ENCODE measurements at regions not wholly inside any gene's neighbourhood (a gene's known extent, or its start where the extent isn't known, plus 50 kb on each side); places are given as distances from the start of the nearest gene placed in this dataset.

- intact Hi-C loops (cut with DNase I), result no loop called here
- H3K4me3 ChIP-seq, result no peak overlapping the region
- H3K4me1 ChIP-seq, result no peaks in the 10 kb centered on the region
- ATAC-seq (no peak), DNase-seq (no peak)
- H3K36me3 ChIP-seq, result no peaks in the 10 kb centered on the region
- TF ChIP-seq CTCF (IDR thresholded peaks at IDR 0.05), result no peak
- no peaks in the 10 kb centered on the region for H3K27me3 ChIP-seq (ENCODE audit: low read depth)
- H3K9me3 ChIP-seq, result no peaks in the 10 kb centered on the region
- H3K27ac ChIP-seq, result no peak overlapping the region
Measured at GRCh38 chr9:108217431-108218349, 638.1 kb downstream of the ACTL7B start.

- ATAC-seq, result no peak
- intact Hi-C loops (cut with DNase I), result no loop called here
- Histone ChIP-seq H3K4me1 (no peaks in the 10 kb centered on the region), H3K9me3 (no peaks in the 10 kb centered on the region), H3K27me3 (ENCODE audit: low read depth) (no peaks in the 10 kb centered on the region), H3K36me3 (no peaks in the 10 kb centered on the region), H3K27ac (no peak overlapping the region), H3K4me3 (no peak overlapping the region)
- TF ChIP-seq CTCF (IDR thresholded peaks at IDR 0.05), result no peak
- DNase-seq, result no peak
Measured at GRCh38 chr9:108213511-108213910, 642.3 kb downstream of the ACTL7B start.

GRCh38 chr9:108212184-108212583 is 643.6 kb downstream of the ACTL7B start:
- intact Hi-C loops (cut with DNase I), result no loop called here
- Histone ChIP-seq H3K27ac (no peak overlapping the region), H3K36me3 (no peaks in the 10 kb centered on the region), H3K4me3 (no peak overlapping the region), H3K27me3 (ENCODE audit: low read depth) (no peaks in the 10 kb centered on the region), H3K9me3 (no peaks in the 10 kb centered on the region), H3K4me1 (no peaks in the 10 kb centered on the region)
- no peak for ATAC-seq
- no peak for DNase-seq
- no peak for TF ChIP-seq CTCF (IDR thresholded peaks at IDR 0.05)

- Histone ChIP-seq H3K27ac (no peak overlapping the region), H3K27me3 (ENCODE audit: low read depth) (no peaks in the 10 kb centered on the region), H3K36me3 (no peaks in the 10 kb centered on the region), H3K4me1 (no peaks in the 10 kb centered on the region), H3K9me3 (no peaks in the 10 kb centered on the region), H3K4me3 (no peak overlapping the region)
- ATAC-seq (no peak), DNase-seq (no peak)
- intact Hi-C loops (cut with DNase I), result no loop called here
- no peak for TF ChIP-seq CTCF (IDR thresholded peaks at IDR 0.05)
Measured at GRCh38 chr9:108211411-108211955, 644.3 kb downstream of the ACTL7B start.

- H3K27me3 ChIP-seq (ENCODE audit: low read depth), result no peaks in the 10 kb centered on the region
- ATAC-seq (no peak), DNase-seq (no peak)
- peaks cover under 1% of the 10 kb centered on the region for H3K9me3 ChIP-seq
- TF ChIP-seq CTCF (IDR thresholded peaks at IDR 0.05), result no peak
- H3K27ac ChIP-seq, result no peak overlapping the region
- intact Hi-C loops (cut with DNase I), result no loop called here
- H3K4me3 ChIP-seq, result no peak overlapping the region
- no peaks in the 10 kb centered on the region for H3K4me1 ChIP-seq
- H3K36me3 ChIP-seq, result no peaks in the 10 kb centered on the region
Measured at GRCh38 chr9:108209132-108209685, 646.6 kb downstream of the ACTL7B start.

Data from lower lobe of right lung (tissue), 2 donors.